HEK293 (cell line): ENCODE measurements at regions not wholly inside any gene's neighbourhood (a gene's known extent, or its start where the extent isn't known, plus 50 kb on each side); places are given as distances from the start of the nearest gene placed in this dataset.

Experiments
- CTCF ChIP-seq: fragments of 450-650 bp; formaldehyde crosslinking; IDR thresholded peaks from 2 replicates; pipeline ENCODE4 v1.5.1; 2016; ENCODE audit warnings: missing biosample characterization, missing genetic modification characterization
- KLF8 ChIP-seq: fragments of 450-650 bp; formaldehyde crosslinking; IDR thresholded peaks from 2 replicates; pipeline ENCODE4 v1.5.1; 2016; ENCODE audit warnings: missing biosample characterization, missing genetic modification characterization
- PRDM4 ChIP-seq: fragments of 450-650 bp; formaldehyde crosslinking; IDR thresholded peaks from 2 replicates; pipeline ENCODE4 v1.5.1; 2017; ENCODE audit warnings: missing biosample characterization, missing genetic modification characterization
- SP2 ChIP-seq: fragments of 450-650 bp; formaldehyde crosslinking; IDR thresholded peaks from 2 replicates; pipeline ENCODE4 v1.5.1; 2016; ENCODE audit warnings: missing biosample characterization, missing genetic modification characterization
- TCF7L2 ChIP-seq: IDR thresholded peaks from 2 replicates; pipeline ENCODE4 v1.6.1; 2011; ENCODE audit warnings: low read depth, mild to moderate bottlenecking, inconsistent platforms, low read length, moderate library complexity, borderline replicate concordance
- ZBTB1 ChIP-seq: fragments of 450-650 bp; formaldehyde crosslinking; IDR thresholded peaks from 2 replicates; pipeline ENCODE4 v1.5.1; 2016; ENCODE audit warnings: missing biosample characterization, missing genetic modification characterization
- ZBTB48 ChIP-seq: fragments of 450-650 bp; formaldehyde crosslinking; IDR thresholded peaks from 2 replicates; pipeline ENCODE4 v1.5.1; 2016; ENCODE audit warnings: missing biosample characterization, missing genetic modification characterization
- ZFP41 ChIP-seq: fragments of 450-650 bp; formaldehyde crosslinking; IDR thresholded peaks from 2 replicates; pipeline ENCODE4 v1.5.1; 2016; ENCODE audit warnings: missing biosample characterization, missing genetic modification characterization, borderline replicate concordance
- ZNF549 ChIP-seq: fragments of 450-650 bp; IDR thresholded peaks from 2 replicates; pipeline ENCODE4 v1.5.1; 2018; ENCODE audit warnings: missing biosample characterization, missing genetic modification characterization, mild to moderate bottlenecking, inconsistent platforms, moderate library complexity
- ZNF639 ChIP-seq: fragments of 450-650 bp; formaldehyde crosslinking; IDR thresholded peaks from 2 replicates; pipeline ENCODE4 v1.5.1; 2016; ENCODE audit warnings: missing biosample characterization, missing genetic modification characterization
- ZSCAN18 ChIP-seq: fragments of 450-650 bp; formaldehyde crosslinking; IDR thresholded peaks from 2 replicates; pipeline ENCODE4 v1.5.1; 2016; ENCODE audit warnings: missing biosample characterization, missing genetic modification characterization

- TF ChIP-seq SP2 (tag by site-specific recombination) (no peak), KLF8 (tag by site-specific recombination) (no peak), CTCF (no peak), ZSCAN18 (tag by site-specific recombination) (no peak), TCF7L2 (no peak), ZBTB48 (tag by site-specific recombination) (no peak), ZNF549 (tag by site-specific recombination) (no peak), ZNF639 (no peak), PRDM4 (tag by site-specific recombination) (no peak), ZFP41 (tag by site-specific recombination) (no peak), ZBTB1 (tag by site-specific recombination) (no peak)
Observed at GRCh38 chr16:79703066-79703465, 102.5 kb upstream of the MAF start.
